OCI-LY1 (cell line): ENCODE measurements at regions not wholly inside any gene's neighbourhood (a gene's known extent, or its start where the extent isn't known, plus 50 kb on each side); places are given as distances from the start of the nearest gene placed in this dataset.

ENCODE experiments used
- H2AFZ ChIP-seq: fragments of 200-600 bp; sonication (generic), shearing (Covaris generic); 2 replicates; pipeline ENCODE4 v1.6.0; 2014; ENCODE audit warnings: antibody characterized with exemption, mild to moderate bottlenecking, low read length
- H3F3A ChIP-seq: fragments of 200-600 bp; sonication (generic), shearing (Covaris generic); 2 replicates; pipeline ENCODE4 v1.6.0; 2014; ENCODE audit warnings: mild to moderate bottlenecking, antibody characterized with exemption, low read length, moderate library complexity; ENCODE audit not compliant: insufficient read depth
- H3K27ac ChIP-seq: fragments of 200-600 bp; sonication (generic); 2 replicates; pipeline ENCODE4 v1.5.1; 2014; ENCODE audit warnings: low read length, mixed run types, mild to moderate bottlenecking, low read depth; ENCODE audit not compliant: poor library complexity, severe bottlenecking
- H3K27me3 ChIP-seq: fragments of 200-600 bp; sonication (generic); 2 replicates; pipeline ENCODE4 v1.6.0; 2014; ENCODE audit warnings: antibody characterized with exemption, mild to moderate bottlenecking, low read length, moderate library complexity; ENCODE audit not compliant: insufficient read depth
- H3K36me3 ChIP-seq: fragments of 200-600 bp; sonication (generic); 2 replicates; pipeline ENCODE4 v1.6.1; 2014; ENCODE audit warnings: mild to moderate bottlenecking, antibody characterized with exemption, low read length, moderate library complexity, mixed read lengths; ENCODE audit not compliant: insufficient read depth
- H3K4me1 ChIP-seq: fragments of 200-600 bp; sonication (generic); 2 replicates; pipeline ENCODE4 v1.5.1; 2014; ENCODE audit warnings: mild to moderate bottlenecking, low read length, moderate library complexity; ENCODE audit not compliant: insufficient read depth, severe bottlenecking
- H3K4me2 ChIP-seq: fragments of 200-600 bp; sonication (generic), shearing (Covaris generic); 2 replicates; pipeline ENCODE4 v1.6.1; 2014; ENCODE audit warnings: low read length
- H3K4me3 ChIP-seq: fragments of 200-600 bp; sonication (generic); 2 replicates; pipeline ENCODE4 v1.5.1; 2014; ENCODE audit warnings: low read length, low read depth, mild to moderate bottlenecking, mixed read lengths; ENCODE audit not compliant: poor library complexity, severe bottlenecking
- H3K79me2 ChIP-seq: fragments of 200-600 bp; shearing (Covaris generic); 2 replicates; pipeline ENCODE4 v1.6.1; 2016; ENCODE audit warnings: mixed run types, low read length, mixed read lengths; ENCODE audit not compliant: insufficient read depth
- H3K9ac ChIP-seq: fragments of 200-600 bp; sonication (generic), shearing (Covaris generic); 2 replicates; pipeline ENCODE4 v1.6.1; 2014; ENCODE audit warnings: mild to moderate bottlenecking, low read length, mixed read lengths
- H3K9me2 ChIP-seq: fragments of 200-600 bp; sonication (generic), shearing (Covaris generic); 2 replicates; pipeline ENCODE4 v1.6.1; 2014; ENCODE audit warnings: low read depth, mild to moderate bottlenecking, low read length, mixed read lengths
- H3K9me3 ChIP-seq: fragments of 200-600 bp; shearing (Covaris generic); 2 replicates; pipeline ENCODE4 v1.6.1; 2014; ENCODE audit warnings: low read length, mixed read lengths
- H4K20me1 ChIP-seq: fragments of 200-600 bp; sonication (generic), shearing (Covaris generic); 2 replicates; pipeline ENCODE4 v1.6.0; 2016; ENCODE audit warnings: mild to moderate bottlenecking, low read length; ENCODE audit not compliant: insufficient read depth
- EZH2 ChIP-seq: fragments of 200-600 bp; sonication (generic), shearing (Covaris generic); IDR thresholded peaks from 2 replicates; pipeline ENCODE4 v1.8.0; 2017; ENCODE audit warnings: borderline replicate concordance, mixed run types, mild to moderate bottlenecking, antibody characterized with exemption, low read length, moderate library complexity, mixed read lengths
- TF ChIP-seq, protein P1 (sequence below): fragments of 200-600 bp; sonication (generic), shearing (Covaris generic); IDR thresholded peaks from 2 replicates; pipeline ENCODE4 v1.5.1; 2017; ENCODE audit warnings: mild to moderate bottlenecking, antibody characterized with exemption, low read length, moderate library complexity, mixed read lengths

DNA sequence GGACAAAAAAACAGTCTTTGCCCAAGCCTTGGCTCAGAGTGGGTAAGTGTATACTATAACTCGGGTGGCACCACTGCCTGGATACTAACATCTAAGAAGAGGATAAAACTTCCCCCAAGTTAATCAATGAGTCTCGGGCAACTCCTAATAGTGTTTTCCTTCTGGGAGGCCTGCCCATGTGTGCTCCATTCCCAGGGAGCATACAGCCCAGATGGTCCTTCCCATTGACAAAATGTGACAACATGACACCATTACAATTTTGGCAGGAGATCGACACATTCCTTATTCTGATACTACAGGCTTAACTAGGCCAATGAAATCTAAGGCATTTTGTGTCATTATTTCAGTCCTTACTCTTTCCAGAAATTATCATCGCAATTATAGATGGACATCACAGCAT is 52.7 kb upstream of the CRIM1 start:
- Histone ChIP-seq H4K20me1 (no peaks in the 10 kb centered on the region), H3K4me3 (no peak overlapping the region), H3F3A (no peaks in the 10 kb centered on the region), H2AFZ (no peak overlapping the region), H3K27me3 (no peaks in the 10 kb centered on the region), H3K9ac (no peak overlapping the region), H3K9me2 (no peaks in the 10 kb centered on the region), H3K4me2 (no peak overlapping the region), H3K79me2 (no peaks in the 10 kb centered on the region), H3K9me3 (no peaks in the 10 kb centered on the region), H3K36me3 (no peaks in the 10 kb centered on the region), H3K27ac (no peak overlapping the region), H3K4me1 (no peaks in the 10 kb centered on the region)
- no peak for TF ChIP-seq EZH2
- TF ChIP-seq, protein P1, sequence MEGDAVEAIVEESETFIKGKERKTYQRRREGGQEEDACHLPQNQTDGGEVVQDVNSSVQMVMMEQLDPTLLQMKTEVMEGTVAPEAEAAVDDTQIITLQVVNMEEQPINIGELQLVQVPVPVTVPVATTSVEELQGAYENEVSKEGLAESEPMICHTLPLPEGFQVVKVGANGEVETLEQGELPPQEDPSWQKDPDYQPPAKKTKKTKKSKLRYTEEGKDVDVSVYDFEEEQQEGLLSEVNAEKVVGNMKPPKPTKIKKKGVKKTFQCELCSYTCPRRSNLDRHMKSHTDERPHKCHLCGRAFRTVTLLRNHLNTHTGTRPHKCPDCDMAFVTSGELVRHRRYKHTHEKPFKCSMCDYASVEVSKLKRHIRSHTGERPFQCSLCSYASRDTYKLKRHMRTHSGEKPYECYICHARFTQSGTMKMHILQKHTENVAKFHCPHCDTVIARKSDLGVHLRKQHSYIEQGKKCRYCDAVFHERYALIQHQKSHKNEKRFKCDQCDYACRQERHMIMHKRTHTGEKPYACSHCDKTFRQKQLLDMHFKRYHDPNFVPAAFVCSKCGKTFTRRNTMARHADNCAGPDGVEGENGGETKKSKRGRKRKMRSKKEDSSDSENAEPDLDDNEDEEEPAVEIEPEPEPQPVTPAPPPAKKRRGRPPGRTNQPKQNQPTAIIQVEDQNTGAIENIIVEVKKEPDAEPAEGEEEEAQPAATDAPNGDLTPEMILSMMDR, result no peak

DNA sequence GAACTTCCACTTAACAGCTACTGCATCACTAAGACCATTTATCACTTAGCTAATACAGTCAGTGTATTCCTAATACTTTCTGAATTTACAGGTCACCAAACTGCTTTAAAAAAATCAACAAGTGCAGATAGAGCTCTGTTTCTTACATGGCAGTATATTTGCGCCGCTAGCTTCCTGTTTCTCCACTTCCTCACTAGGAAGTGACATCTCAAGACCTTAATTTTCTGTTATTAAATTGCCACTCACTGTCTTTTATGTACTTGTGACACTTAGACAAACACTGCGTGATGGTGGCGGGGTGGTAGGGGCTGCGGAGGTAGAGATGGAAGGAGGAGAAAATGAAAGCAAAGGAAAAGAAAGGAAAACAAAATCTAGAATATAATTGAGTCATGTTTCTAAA is 53.7 kb upstream of the CRIM1 start:
- H3F3A ChIP-seq, result no peaks in the 10 kb centered on the region
- H3K9me3 ChIP-seq, result no peaks in the 10 kb centered on the region
- no peak overlapping the region for H3K4me2 ChIP-seq
- H3K36me3 ChIP-seq, result no peaks in the 10 kb centered on the region
- no peak overlapping the region for H3K27ac ChIP-seq
- no peak overlapping the region for H3K9ac ChIP-seq
- no peaks in the 10 kb centered on the region for H3K4me1 ChIP-seq
- no peaks in the 10 kb centered on the region for H3K79me2 ChIP-seq
- no peaks in the 10 kb centered on the region for H4K20me1 ChIP-seq
- no peaks in the 10 kb centered on the region for H3K9me2 ChIP-seq
- H3K4me3 ChIP-seq, result no peak overlapping the region
- H3K27me3 ChIP-seq, result no peaks in the 10 kb centered on the region
- H2AFZ ChIP-seq, result no peak overlapping the region
- TF ChIP-seq, protein P1, result no peak
- no peak for TF ChIP-seq EZH2

DNA sequence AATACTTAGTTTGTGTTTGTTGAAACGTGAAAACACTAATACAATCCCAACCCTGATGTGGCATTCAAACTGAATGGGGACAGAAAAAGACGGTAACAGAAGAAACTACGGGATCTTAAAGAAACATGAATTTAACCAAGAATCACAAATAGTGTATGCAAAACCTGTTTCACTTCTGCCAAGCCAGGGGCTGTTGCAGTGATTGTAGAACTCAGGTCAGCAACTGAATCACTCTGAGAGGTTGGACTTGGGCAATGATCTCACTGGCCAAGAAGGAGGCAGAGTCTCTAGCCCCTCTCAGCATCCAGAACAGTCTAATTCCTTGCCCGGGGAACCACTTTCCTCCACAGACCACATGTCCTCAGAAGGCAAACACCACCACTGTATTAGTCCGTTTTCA is 54.9 kb upstream of the CRIM1 start:
- no peaks in the 10 kb centered on the region for H3F3A ChIP-seq
- no peak overlapping the region for H3K4me3 ChIP-seq
- no peak overlapping the region for H2AFZ ChIP-seq
- no peaks in the 10 kb centered on the region for H3K36me3 ChIP-seq
- no peak overlapping the region for H3K9ac ChIP-seq
- no peak overlapping the region for H3K4me2 ChIP-seq
- no peaks in the 10 kb centered on the region for H3K9me3 ChIP-seq
- no peaks in the 10 kb centered on the region for H3K9me2 ChIP-seq
- H3K27me3 ChIP-seq, result no peaks in the 10 kb centered on the region
- no peak for TF ChIP-seq EZH2
- no peaks in the 10 kb centered on the region for H4K20me1 ChIP-seq
- H3K27ac ChIP-seq, result no peak overlapping the region
- no peaks in the 10 kb centered on the region for H3K4me1 ChIP-seq
- no peaks in the 10 kb centered on the region for H3K79me2 ChIP-seq

DNA sequence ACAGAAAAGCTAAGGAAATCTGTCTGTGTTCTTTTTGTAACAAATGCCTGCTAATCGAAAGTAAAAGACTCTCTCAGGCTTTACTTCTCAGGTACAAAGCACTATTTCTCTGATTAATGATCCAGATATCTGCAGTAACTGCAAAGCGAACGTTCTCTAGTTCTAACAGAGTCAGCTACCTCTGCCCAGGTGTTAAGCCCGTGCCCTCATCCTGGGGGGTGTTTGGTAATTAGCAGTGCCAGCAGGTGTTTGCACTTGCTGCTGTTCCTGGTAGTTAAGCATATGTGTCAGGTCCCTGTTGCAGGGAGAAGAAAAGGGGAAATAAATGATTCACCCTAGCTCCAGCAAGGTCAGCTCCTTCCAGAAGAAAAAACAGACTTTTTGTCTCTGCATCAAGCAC is 58.8 kb upstream of the CRIM1 start:
- Histone ChIP-seq H3K4me3 (no peak overlapping the region), H3K9me3 (no peaks in the 10 kb centered on the region), H3K9me2 (no peaks in the 10 kb centered on the region), H3K9ac (no peak overlapping the region), H3F3A (no peaks in the 10 kb centered on the region), H3K4me1 (no peaks in the 10 kb centered on the region), H3K36me3 (no peaks in the 10 kb centered on the region), H3K27ac (no peak overlapping the region), H2AFZ (no peak overlapping the region), H4K20me1 (no peaks in the 10 kb centered on the region), H3K27me3 (no peaks in the 10 kb centered on the region), H3K4me2 (no peak overlapping the region), H3K79me2 (no peaks in the 10 kb centered on the region)
- TF ChIP-seq EZH2, result no peak
- TF ChIP-seq, protein P1, result no peak
